SU-DHL-6 (cell line): ENCODE measurements at regions not wholly inside any gene's neighbourhood (a gene's known extent, or its start where the extent isn't known, plus 50 kb on each side); places are given as distances from the start of the nearest gene placed in this dataset.
"Not testable (repeated sequence)": the region's sequence is repeated elsewhere in the genome, so short reads cannot be mapped to it uniquely, and the experiment has no call there.

Source experiments
- H2AFZ ChIP-seq: fragments of 200-600 bp; sonication (generic); 2 replicates; pipeline ENCODE4 v1.6.1; 2014; ENCODE audit warnings: low read depth, mild to moderate bottlenecking, moderate library complexity, mixed read lengths, antibody characterized with exemption, low read length; ENCODE audit not compliant: severe bottlenecking
- H3F3A ChIP-seq: fragments of 200-600 bp; shearing (Covaris generic); 2 replicates; pipeline ENCODE4 v1.6.0; 2016; ENCODE audit warnings: antibody characterized with exemption, mild to moderate bottlenecking; ENCODE audit not compliant: insufficient read depth
- H3K27ac ChIP-seq: fragments of 200-600 bp; sonication (generic); 2 replicates; pipeline ENCODE4 v1.5.1; 2016; ENCODE audit warnings: low read depth, mild to moderate bottlenecking, low read length, moderate library complexity, mixed read lengths
- H3K27me3 ChIP-seq: fragments of 200-600 bp; sonication (generic), shearing (Covaris generic); 2 replicates; pipeline ENCODE4 v1.6.0; 2014; ENCODE audit warnings: mild to moderate bottlenecking, low read length
- H3K36me3 ChIP-seq: fragments of 200-600 bp; sonication (generic); 2 replicates; pipeline ENCODE4 v1.6.1; 2014; ENCODE audit warnings: mild to moderate bottlenecking, low read length, mixed read lengths
- H3K4me2 ChIP-seq: fragments of 300-600, 200-600 bp; shearing (Covaris generic), sonication (generic); 2 replicates; pipeline ENCODE4 v1.6.0; 2014; ENCODE audit warnings: low read length, low read depth, mild to moderate bottlenecking; ENCODE audit not compliant: poor library complexity, severe bottlenecking
- H3K4me3 ChIP-seq: fragments of 200-600 bp; sonication (generic); 2 replicates; pipeline ENCODE4 v1.5.1; 2014; ENCODE audit warnings: antibody characterized with exemption, low read length, mild to moderate bottlenecking, mixed read lengths; ENCODE audit not compliant: insufficient read depth, poor library complexity, severe bottlenecking
- H3K79me2 ChIP-seq: fragments of 200-600 bp; sonication (generic); 2 replicates; pipeline ENCODE4 v1.6.1; 2014; ENCODE audit warnings: mild to moderate bottlenecking, low read length, moderate library complexity; ENCODE audit not compliant: insufficient read depth
- H3K9ac ChIP-seq: fragments of 200-600 bp; sonication (generic); 2 replicates; pipeline ENCODE4 v1.7.0; 2014; ENCODE audit warnings: mild to moderate bottlenecking, low read length
- H3K9me2 ChIP-seq: fragments of 200-600 bp; sonication (generic); replicated peaks from 2 replicates; pipeline ENCODE4 v1.6.1; 2014; ENCODE audit warnings: low read length; ENCODE audit not compliant: insufficient read depth
- H3K9me3 ChIP-seq: fragments of 200-600 bp; sonication (generic); 2 replicates; pipeline ENCODE4 v1.6.1; 2014; ENCODE audit warnings: low read length, mixed read lengths; ENCODE audit not compliant: insufficient read depth
- H4K20me1 ChIP-seq: fragments of 200-600 bp; sonication (generic); 2 replicates; pipeline ENCODE4 v1.6.1; 2014; ENCODE audit warnings: low read depth, mild to moderate bottlenecking, antibody characterized with exemption, low read length, moderate library complexity, mixed read lengths
- EZH2phosphoT487 ChIP-seq: fragments of 200-600 bp; sonication (generic), shearing (Covaris generic); conservative IDR thresholded peaks from 2 replicates; pipeline ENCODE4 v1.6.1; 2018; ENCODE audit warnings: mild to moderate bottlenecking, antibody characterized with exemption, low read length, moderate library complexity, mixed read lengths
- TF ChIP-seq, protein P1 (sequence below): fragments of 200-600 bp; sonication (generic); IDR thresholded peaks from one replicate; pipeline ENCODE4 v1.5.1; 2017; ENCODE audit warnings: antibody characterized with exemption, mild to moderate bottlenecking, low read length, moderate library complexity; ENCODE audit not compliant: insufficient read depth, poor library complexity, severe bottlenecking

DNA sequence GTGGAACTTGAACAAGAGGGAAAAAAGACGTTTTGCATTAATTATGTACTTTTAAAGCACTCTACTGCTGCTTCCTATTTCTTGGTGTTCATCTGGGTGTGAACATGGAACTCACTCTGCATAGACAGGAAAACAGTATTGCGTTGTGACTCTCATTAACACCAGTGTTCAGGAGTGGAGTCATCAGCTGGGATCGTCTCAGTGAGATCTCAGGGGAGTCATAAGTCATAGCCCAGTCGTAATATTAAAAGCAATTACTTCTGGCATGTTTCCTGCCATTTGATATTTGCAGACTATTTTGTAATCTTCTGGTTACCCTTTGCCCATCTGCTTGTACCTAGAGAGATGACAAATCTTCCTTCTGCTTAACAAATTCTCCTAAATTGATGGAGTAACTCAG is 462.0 kb upstream of the ATP11B start:
- no peaks in the 10 kb centered on the region for H3K79me2 ChIP-seq
- H3F3A ChIP-seq = no peaks in the 10 kb centered on the region
- H2AFZ ChIP-seq = no peak overlapping the region
- H3K4me2 ChIP-seq = no peak overlapping the region
- H3K9ac ChIP-seq = no peak overlapping the region
- H4K20me1 ChIP-seq = no peaks in the 10 kb centered on the region
- H3K36me3 ChIP-seq = no peaks in the 10 kb centered on the region
- TF ChIP-seq EZH2phosphoT487 = no peak
- TF ChIP-seq, protein P1, sequence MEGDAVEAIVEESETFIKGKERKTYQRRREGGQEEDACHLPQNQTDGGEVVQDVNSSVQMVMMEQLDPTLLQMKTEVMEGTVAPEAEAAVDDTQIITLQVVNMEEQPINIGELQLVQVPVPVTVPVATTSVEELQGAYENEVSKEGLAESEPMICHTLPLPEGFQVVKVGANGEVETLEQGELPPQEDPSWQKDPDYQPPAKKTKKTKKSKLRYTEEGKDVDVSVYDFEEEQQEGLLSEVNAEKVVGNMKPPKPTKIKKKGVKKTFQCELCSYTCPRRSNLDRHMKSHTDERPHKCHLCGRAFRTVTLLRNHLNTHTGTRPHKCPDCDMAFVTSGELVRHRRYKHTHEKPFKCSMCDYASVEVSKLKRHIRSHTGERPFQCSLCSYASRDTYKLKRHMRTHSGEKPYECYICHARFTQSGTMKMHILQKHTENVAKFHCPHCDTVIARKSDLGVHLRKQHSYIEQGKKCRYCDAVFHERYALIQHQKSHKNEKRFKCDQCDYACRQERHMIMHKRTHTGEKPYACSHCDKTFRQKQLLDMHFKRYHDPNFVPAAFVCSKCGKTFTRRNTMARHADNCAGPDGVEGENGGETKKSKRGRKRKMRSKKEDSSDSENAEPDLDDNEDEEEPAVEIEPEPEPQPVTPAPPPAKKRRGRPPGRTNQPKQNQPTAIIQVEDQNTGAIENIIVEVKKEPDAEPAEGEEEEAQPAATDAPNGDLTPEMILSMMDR = no peak
- no peaks in the 10 kb centered on the region for H3K27me3 ChIP-seq
- H3K9me2 ChIP-seq = no peaks in the 10 kb centered on the region
- H3K4me3 ChIP-seq = no peak overlapping the region
- H3K9me3 ChIP-seq = no peaks in the 10 kb centered on the region
- no peak overlapping the region for H3K27ac ChIP-seq

DNA sequence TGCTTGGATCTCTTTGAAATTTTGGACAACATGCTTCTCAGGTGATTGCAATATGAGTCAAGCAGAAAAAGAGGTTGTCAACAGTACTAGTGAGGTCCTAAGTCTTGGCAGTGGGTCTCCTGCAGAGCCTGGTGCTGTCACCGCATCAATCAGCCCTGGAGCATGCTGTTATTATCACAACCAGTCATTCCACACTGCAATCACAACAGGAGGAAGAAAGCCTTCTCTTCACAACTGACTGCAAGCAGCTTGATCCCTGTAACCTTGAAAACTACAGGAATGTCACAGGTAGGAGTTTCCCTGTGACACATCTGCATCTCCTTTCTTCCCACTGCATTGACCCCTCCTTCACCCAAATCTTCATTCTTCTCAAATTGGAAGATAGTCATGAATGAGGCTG is 451.1 kb upstream of the ATP11B start:
- H3K9me2 ChIP-seq = no peaks in the 10 kb centered on the region
- no peak overlapping the region for H3K4me2 ChIP-seq
- H4K20me1 ChIP-seq = no peaks in the 10 kb centered on the region
- H3K27ac ChIP-seq = no peak overlapping the region
- H3K9me3 ChIP-seq = no peaks in the 10 kb centered on the region
- H3K27me3 ChIP-seq = no peaks in the 10 kb centered on the region
- H2AFZ ChIP-seq = no peak overlapping the region
- no peak overlapping the region for H3K9ac ChIP-seq
- no peaks in the 10 kb centered on the region for H3K36me3 ChIP-seq
- TF ChIP-seq, protein P1 = no peak
- TF ChIP-seq EZH2phosphoT487 = no peak
- no peak overlapping the region for H3K4me3 ChIP-seq
- H3K79me2 ChIP-seq = no peaks in the 10 kb centered on the region
- no peaks in the 10 kb centered on the region for H3F3A ChIP-seq

DNA sequence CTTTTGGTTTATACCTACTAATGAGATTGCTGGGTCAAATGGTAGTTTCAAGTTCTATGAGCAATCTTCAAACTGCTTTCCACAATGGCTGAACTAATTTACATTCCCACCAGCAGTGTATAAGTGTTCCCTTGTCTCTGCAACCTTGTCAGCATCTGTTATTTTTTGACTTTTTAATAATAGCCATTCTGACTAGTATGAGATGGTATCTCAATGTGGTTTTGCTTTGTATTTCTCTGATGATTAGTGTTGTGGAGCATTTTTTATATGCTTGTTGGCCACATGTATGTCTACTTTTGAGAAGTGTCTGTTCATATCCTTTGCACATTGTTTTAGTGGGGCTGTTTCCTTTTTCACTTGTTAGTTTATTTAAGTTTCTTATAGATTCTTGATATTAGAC is 449.3 kb upstream of the ATP11B start:
- not testable (repeated sequence) for H3K36me3 ChIP-seq, H3K4me3 ChIP-seq, H2AFZ ChIP-seq, H3K27me3 ChIP-seq, H3K9me3 ChIP-seq, H3K9me2 ChIP-seq, H3K9ac ChIP-seq, H3K79me2 ChIP-seq, H3F3A ChIP-seq, H3K4me2 ChIP-seq, H4K20me1 ChIP-seq, H3K27ac ChIP-seq

DNA sequence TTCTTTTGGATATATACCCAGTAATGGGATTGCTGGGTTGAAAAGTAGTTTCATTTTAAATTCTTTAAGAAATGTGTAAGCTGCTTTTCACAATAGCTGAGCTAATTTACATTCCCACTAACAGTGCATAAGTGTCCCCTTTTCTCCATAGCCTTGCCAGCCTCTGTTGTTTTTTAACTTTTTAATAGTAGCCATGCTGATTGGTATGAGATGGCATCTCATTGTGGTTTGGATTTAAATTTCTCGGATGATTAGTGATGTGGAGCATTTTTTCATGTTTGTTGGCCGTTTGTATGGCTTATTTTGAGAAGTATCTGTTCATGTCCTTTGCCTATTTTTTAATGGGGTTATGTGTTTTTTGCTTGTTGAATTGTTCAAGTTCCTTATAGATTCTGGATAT is 444.3 kb upstream of the ATP11B start:
- no peaks in the 10 kb centered on the region for H3K36me3 ChIP-seq
- no peaks in the 10 kb centered on the region for H3K9me3 ChIP-seq
- H2AFZ ChIP-seq = no peak overlapping the region
- no peak overlapping the region for H3K4me3 ChIP-seq
- H3K27ac ChIP-seq = no peak overlapping the region
- H3K27me3 ChIP-seq = no peaks in the 10 kb centered on the region
- no peak overlapping the region for H3K4me2 ChIP-seq
- no peaks in the 10 kb centered on the region for H3F3A ChIP-seq
- no peaks in the 10 kb centered on the region for H3K79me2 ChIP-seq
- H3K9me2 ChIP-seq = no peaks in the 10 kb centered on the region
- TF ChIP-seq, protein P1 = no peak
- TF ChIP-seq EZH2phosphoT487 = no peak
- no peaks in the 10 kb centered on the region for H4K20me1 ChIP-seq
- no peak overlapping the region for H3K9ac ChIP-seq
